ENCODE measurements at regions not wholly inside any gene's neighbourhood (a gene's known extent, or its start where the extent isn't known, plus 50 kb on each side); places are given as distances from the start of the nearest gene placed in this dataset.

DNA sequence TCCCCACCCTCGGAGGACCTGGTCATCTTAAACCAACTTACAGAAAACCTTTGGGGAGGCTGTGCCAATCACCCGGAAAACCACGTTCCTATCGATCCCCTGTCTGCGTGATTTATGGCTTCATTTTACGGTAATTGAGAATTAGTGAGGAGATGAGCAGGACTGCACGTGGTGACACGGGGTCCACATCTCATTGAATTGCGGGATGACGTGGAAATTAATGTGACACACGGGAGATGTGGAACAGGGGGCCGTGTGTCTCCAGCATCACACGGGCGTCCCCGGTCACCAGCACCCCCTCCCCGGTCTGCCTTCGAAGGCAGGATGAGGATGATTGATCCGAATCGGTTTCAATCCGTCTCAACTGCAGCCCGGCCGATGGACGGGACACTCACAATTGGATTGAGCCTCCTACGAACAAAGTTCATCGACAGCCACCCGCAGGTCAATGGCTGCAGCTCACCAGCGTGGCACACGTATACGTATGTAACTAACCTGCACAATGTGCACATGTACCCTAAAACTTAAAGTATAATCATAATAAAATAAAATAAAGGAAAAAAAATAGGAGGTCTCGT is 160.3 kb downstream of the SHOX start:
- Histone ChIP-seq H3K4me3 (ENCODE audit: low read depth, low read length) (no peak overlapping the region), H3K4me1 (ENCODE audit: control insufficient read depth, insufficient read depth, low read length) (peaks cover 5% of the 10 kb centered on the region), H3K27me3 (ENCODE audit: control insufficient read depth, insufficient read depth, low read length) (peaks cover 27% of the 10 kb centered on the region), H3K27ac (ENCODE audit: low read depth, low read length) (no peak overlapping the region), H3K9me3 (ENCODE audit: control insufficient read depth, insufficient read depth, low read length) (no peaks in the 10 kb centered on the region), H3K36me3 (ENCODE audit: control insufficient read depth, insufficient read depth, low read length) (no peaks in the 10 kb centered on the region)
- WGBS (ENCODE audit: insufficient coverage) = 12% methylated on average over 23 of the region's 30 CpGs
- DNase-seq (ENCODE audit: low read depth in 4 of 6, low spot score in 6 of 6) = no peak

DNA sequence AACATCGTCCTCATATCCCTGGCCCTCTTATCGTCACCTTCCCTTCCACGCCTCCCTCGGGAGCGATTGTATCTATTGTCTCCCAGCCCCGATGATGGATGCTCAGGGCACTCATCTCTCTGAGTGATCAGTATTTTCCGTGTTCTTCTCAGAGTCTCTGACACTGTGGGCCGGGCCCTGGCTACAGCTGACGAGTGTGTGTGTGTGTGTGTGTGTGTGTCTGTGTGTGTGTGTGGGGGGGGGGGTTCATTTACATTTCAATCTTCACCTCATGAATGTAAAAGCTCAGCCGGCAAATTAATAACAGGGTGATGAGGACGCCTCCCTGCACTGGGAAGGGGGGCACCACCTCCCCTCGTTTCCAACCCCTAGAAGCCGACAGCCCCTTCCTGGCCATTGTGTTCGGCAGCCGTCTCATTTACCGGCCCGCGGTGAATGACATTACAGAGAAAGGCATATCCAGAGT is 159.5 kb downstream of the SHOX start:
- peaks cover 26% of the 10 kb centered on the region for H3K27me3 ChIP-seq (ENCODE audit: control insufficient read depth, insufficient read depth, low read length)
- no peak overlapping the region for H3K27ac ChIP-seq (ENCODE audit: low read depth, low read length)
- H3K9me3 ChIP-seq (ENCODE audit: control insufficient read depth, insufficient read depth, low read length) = no peaks in the 10 kb centered on the region
- 11% methylated on average over 12 of the region's 18 CpGs for WGBS (ENCODE audit: insufficient coverage)
- no peaks in the 10 kb centered on the region for H3K36me3 ChIP-seq (ENCODE audit: control insufficient read depth, insufficient read depth, low read length)
- peaks cover 5% of the 10 kb centered on the region for H3K4me1 ChIP-seq (ENCODE audit: control insufficient read depth, insufficient read depth, low read length)
- peak in 2 of 6 donors; percentile 10 to 52 for DNase-seq (ENCODE audit: low read depth in 4 of 6, low spot score in 6 of 6)
- H3K4me3 ChIP-seq (ENCODE audit: low read depth, low read length) = no peak overlapping the region

GRCh38 chrX:789096-789495 is 158.5 kb downstream of the SHOX start:
- no peak overlapping the region for H3K4me3 ChIP-seq (ENCODE audit: low read depth, low read length)
- no peaks in the 10 kb centered on the region for H3K9me3 ChIP-seq (ENCODE audit: control insufficient read depth, insufficient read depth, low read length)
- H3K27me3 ChIP-seq (ENCODE audit: control insufficient read depth, insufficient read depth, low read length) = peaks cover 26% of the 10 kb centered on the region
- DNase-seq (ENCODE audit: low read depth in 4 of 6, low spot score in 6 of 6) = no peak
- WGBS (ENCODE audit: insufficient coverage) = 10% methylated on average over 5 of the region's 9 CpGs
- H3K27ac ChIP-seq (ENCODE audit: low read depth, low read length) = no peak overlapping the region
- peaks cover 5% of the 10 kb centered on the region for H3K4me1 ChIP-seq (ENCODE audit: control insufficient read depth, insufficient read depth, low read length)
- H3K36me3 ChIP-seq (ENCODE audit: control insufficient read depth, insufficient read depth, low read length) = no peaks in the 10 kb centered on the region

- Histone ChIP-seq H3K9me3 (ENCODE audit: control insufficient read depth, insufficient read depth, low read length) (no peaks in the 10 kb centered on the region), H3K36me3 (ENCODE audit: control insufficient read depth, insufficient read depth, low read length) (no peaks in the 10 kb centered on the region), H3K27ac (ENCODE audit: low read depth, low read length) (no peak overlapping the region), H3K4me1 (ENCODE audit: control insufficient read depth, insufficient read depth, low read length) (peaks cover 9% of the 10 kb centered on the region), H3K4me3 (ENCODE audit: low read depth, low read length) (no peak overlapping the region), H3K27me3 (ENCODE audit: control insufficient read depth, insufficient read depth, low read length) (peaks cover 19% of the 10 kb centered on the region)
- WGBS (ENCODE audit: insufficient coverage) = 71% methylated on average over 1 of the region's 6 CpGs
- no peak for DNase-seq (ENCODE audit: low read depth in 4 of 6, low spot score in 6 of 6)
Observed at GRCh38 chrX:786441-786881, 155.9 kb downstream of the SHOX start.

DNA sequence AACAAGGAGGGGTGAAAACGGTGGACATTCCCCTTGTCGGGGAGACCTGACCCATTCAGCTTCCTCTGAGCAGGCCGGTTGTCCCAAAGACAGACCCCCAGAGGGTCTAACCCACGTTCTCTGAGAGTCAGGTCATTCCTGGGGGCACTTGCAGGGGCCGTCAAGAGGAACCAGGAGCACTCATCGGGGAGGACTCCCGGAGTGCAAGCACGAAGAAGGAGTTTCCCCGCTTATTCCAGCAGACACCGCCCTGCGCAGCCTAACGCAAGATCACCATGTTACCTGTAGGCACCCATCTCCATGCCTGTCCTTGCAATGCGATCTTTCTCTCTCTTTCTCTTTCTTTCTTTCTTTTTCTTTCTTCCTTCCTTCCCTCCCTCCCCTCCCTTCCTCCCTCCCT is 154.2 kb downstream of the SHOX start:
- DNase-seq (ENCODE audit: low read depth in 4 of 6, low spot score in 6 of 6) = no peak
- Histone ChIP-seq H3K27me3 (ENCODE audit: control insufficient read depth, insufficient read depth, low read length) (peaks cover 3% of the 10 kb centered on the region), H3K4me1 (ENCODE audit: control insufficient read depth, insufficient read depth, low read length) (peaks cover 4% of the 10 kb centered on the region), H3K27ac (ENCODE audit: low read depth, low read length) (no peak overlapping the region), H3K4me3 (ENCODE audit: low read depth, low read length) (no peak overlapping the region), H3K9me3 (ENCODE audit: control insufficient read depth, insufficient read depth, low read length) (no peaks in the 10 kb centered on the region), H3K36me3 (ENCODE audit: control insufficient read depth, insufficient read depth, low read length) (no peaks in the 10 kb centered on the region)
- WGBS (ENCODE audit: insufficient coverage) = 91% methylated on average over 13 of the region's 13 CpGs

DNA sequence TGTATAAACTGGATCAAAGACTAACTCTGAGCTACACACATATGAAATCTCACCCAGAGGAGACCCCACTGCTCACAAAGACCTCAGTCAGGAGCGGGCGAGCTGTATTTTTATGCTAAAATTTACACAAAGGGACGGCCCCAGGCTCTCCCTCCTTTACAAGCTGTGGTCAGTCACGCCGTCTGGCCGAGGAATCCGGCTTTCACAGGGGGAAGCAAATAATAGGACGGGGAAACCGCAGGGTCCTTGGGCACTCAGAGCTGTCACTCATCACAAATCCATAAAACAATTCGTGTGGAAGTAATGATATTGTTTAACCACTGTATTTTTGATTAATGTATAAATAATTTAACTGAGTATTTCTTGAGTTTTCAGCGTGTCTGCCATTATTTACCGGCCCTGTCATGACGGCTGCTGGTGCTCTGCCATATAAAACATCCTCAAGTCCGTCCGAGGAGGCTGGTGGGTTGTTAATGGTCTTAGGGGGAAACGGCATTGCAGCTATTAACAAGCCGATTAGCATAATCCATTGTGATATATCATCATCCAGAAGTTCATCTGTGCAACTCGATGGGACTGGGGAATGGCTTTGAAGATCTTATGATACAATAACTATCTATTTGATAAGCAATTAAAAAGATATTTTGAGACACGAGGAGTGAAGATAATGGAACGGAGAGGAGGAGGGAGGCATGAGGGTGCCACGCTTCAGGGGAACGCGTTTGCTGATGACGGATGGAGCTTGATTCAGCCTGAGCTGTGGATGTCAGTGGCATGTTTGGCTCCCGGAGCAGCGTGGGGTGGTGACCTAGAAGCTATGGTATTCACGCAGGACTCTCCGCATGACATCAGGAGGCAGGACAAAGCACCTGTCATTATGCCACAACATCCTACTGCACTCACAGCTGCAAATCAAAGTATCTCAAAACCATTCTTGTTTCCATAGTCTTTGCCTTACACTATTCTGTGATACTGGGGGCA is 150.9 kb downstream of the SHOX start:
- no peaks in the 10 kb centered on the region for H3K36me3 ChIP-seq (ENCODE audit: control insufficient read depth, insufficient read depth, low read length)
- no peak overlapping the region for H3K4me3 ChIP-seq (ENCODE audit: low read depth, low read length)
- peaks cover 4% of the 10 kb centered on the region for H3K4me1 ChIP-seq (ENCODE audit: control insufficient read depth, insufficient read depth, low read length)
- WGBS (ENCODE audit: insufficient coverage) = 16% methylated on average over 10 of the region's 28 CpGs
- H3K27me3 ChIP-seq (ENCODE audit: control insufficient read depth, insufficient read depth, low read length) = no peaks in the 10 kb centered on the region
- DNase-seq (ENCODE audit: low read depth in 4 of 6, low spot score in 6 of 6) = peak in 1 of 6 donors; percentile 74
- H3K9me3 ChIP-seq (ENCODE audit: control insufficient read depth, insufficient read depth, low read length) = no peaks in the 10 kb centered on the region
- H3K27ac ChIP-seq (ENCODE audit: low read depth, low read length) = no peak overlapping the region

GRCh38 chrX:776529-777230 is 146.1 kb downstream of the SHOX start:
- DNase-seq (ENCODE audit: low read depth in 4 of 6, low spot score in 6 of 6) = no peak
- no peak overlapping the region for H3K4me3 ChIP-seq (ENCODE audit: low read depth, low read length)
- H3K4me1 ChIP-seq (ENCODE audit: control insufficient read depth, insufficient read depth, low read length) = peaks cover 2% of the 10 kb centered on the region
- no peaks in the 10 kb centered on the region for H3K36me3 ChIP-seq (ENCODE audit: control insufficient read depth, insufficient read depth, low read length)
- no peaks in the 10 kb centered on the region for H3K27me3 ChIP-seq (ENCODE audit: control insufficient read depth, insufficient read depth, low read length)
- no peaks in the 10 kb centered on the region for H3K9me3 ChIP-seq (ENCODE audit: control insufficient read depth, insufficient read depth, low read length)
- H3K27ac ChIP-seq (ENCODE audit: low read depth, low read length) = no peak overlapping the region
- WGBS (ENCODE audit: insufficient coverage) = 58% methylated on average over 8 of the region's 14 CpGs

DNA sequence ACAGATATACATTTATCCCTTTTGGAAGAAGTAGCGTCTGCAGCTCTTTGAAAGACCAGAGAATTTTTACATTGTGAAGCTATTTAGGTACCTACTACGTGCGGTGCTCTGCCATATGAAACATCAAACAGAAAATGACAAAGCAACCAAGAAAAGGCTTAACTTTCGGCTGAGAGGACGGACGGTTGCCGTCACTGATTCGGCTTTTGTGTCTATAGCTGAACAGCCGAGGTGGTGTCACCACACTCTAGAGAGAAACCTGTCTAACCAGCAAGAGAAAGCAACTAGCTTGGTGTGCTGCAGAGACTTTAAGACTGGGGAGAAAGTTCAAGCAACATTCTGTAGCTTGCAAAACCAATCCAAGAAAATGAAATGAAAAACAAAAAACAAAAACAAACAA is 145.5 kb downstream of the SHOX start:
- 78% methylated on average over 3 of the region's 9 CpGs for WGBS (ENCODE audit: insufficient coverage)
- Histone ChIP-seq H3K36me3 (ENCODE audit: control insufficient read depth, insufficient read depth, low read length) (no peaks in the 10 kb centered on the region), H3K4me1 (ENCODE audit: control insufficient read depth, insufficient read depth, low read length) (no peaks in the 10 kb centered on the region), H3K27ac (ENCODE audit: low read depth, low read length) (no peak overlapping the region), H3K27me3 (ENCODE audit: control insufficient read depth, insufficient read depth, low read length) (no peaks in the 10 kb centered on the region), H3K9me3 (ENCODE audit: control insufficient read depth, insufficient read depth, low read length) (no peaks in the 10 kb centered on the region), H3K4me3 (ENCODE audit: low read depth, low read length) (no peak overlapping the region)
- no peak for DNase-seq (ENCODE audit: low read depth in 4 of 6, low spot score in 6 of 6)

DNA sequence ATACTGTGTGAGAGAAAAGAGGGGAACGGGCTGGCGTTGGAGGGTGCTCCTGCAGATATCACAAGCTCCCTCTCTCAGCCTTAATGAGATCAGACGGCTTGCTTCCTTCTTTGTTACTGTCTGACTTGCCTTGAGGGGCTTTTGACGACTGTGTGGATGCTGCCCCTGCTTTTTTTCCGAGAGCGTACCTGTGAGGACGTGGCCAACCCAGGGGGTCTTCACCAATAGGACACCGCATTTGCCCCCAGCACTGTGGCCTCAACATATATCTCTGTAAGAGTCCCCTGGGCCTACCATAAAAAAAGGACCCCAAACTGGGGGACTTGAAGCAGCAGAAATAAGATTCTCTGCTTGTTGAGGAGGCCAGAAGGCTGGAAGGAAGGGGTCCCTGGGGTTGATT is 143.9 kb downstream of the SHOX start:
- Histone ChIP-seq H3K27me3 (ENCODE audit: control insufficient read depth, insufficient read depth, low read length) (no peaks in the 10 kb centered on the region), H3K4me3 (ENCODE audit: low read depth, low read length) (no peak overlapping the region), H3K9me3 (ENCODE audit: control insufficient read depth, insufficient read depth, low read length) (no peaks in the 10 kb centered on the region), H3K36me3 (ENCODE audit: control insufficient read depth, insufficient read depth, low read length) (no peaks in the 10 kb centered on the region), H3K4me1 (ENCODE audit: control insufficient read depth, insufficient read depth, low read length) (no peaks in the 10 kb centered on the region), H3K27ac (ENCODE audit: low read depth, low read length) (no peak overlapping the region)
- DNase-seq (ENCODE audit: low read depth in 4 of 6, low spot score in 6 of 6) = no peak
- 8% methylated on average over 2 of the region's 8 CpGs for WGBS (ENCODE audit: insufficient coverage)
